HG02973 (cell line): ENCODE measurements at regions not wholly inside any gene's neighbourhood (a gene's known extent, or its start where the extent isn't known, plus 50 kb on each side); places are given as distances from the start of the nearest gene placed in this dataset.

Experiments used
- ATAC-seq: cut with Tn5 transposase; IDR thresholded peaks from one replicate; pipeline ENCODE4 v1.9.1; 2021; ENCODE audit warnings: moderate library complexity; ENCODE audit not compliant: unreplicated experiment

DNA sequence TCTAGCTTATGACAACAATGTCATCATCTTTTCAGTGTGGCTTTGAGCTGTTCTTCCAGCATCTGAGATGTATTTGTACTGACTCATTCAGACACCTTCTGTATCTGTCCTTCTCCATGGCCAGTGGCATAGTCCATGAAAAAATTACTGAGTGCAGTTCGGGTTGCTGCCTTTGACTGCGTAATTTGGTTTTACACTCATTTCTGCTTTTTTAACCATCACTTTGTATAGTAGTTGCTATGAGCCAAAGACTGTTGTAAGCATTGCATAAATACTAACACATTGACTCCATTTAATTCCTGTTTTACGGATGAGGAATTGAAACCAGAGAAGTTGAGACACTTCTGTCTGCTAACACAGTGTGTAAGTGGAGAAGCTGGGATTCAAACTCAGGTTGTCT is 190.7 kb upstream of the MID1 start:
- ATAC-seq: no peak

DNA sequence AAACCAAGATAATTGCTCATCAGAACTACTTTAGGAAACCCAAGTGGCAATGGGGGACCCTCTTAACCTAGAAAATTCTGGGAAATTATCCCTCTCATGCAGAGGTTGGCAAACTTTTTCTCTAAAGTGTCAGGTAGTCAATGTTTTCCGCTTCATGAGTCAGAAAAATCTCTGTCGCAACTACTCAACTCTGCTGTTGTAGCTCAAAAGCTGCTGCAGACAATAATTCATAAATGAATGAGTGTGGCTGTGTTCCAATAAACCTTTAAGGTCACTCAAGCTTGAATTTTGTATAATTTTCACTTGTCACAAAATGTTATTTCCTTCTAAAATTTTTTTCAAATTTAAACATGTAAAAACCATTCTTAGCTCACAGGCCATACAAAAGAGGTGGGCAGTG is 193.4 kb upstream of the MID1 start:
- ATAC-seq: no peak

DNA sequence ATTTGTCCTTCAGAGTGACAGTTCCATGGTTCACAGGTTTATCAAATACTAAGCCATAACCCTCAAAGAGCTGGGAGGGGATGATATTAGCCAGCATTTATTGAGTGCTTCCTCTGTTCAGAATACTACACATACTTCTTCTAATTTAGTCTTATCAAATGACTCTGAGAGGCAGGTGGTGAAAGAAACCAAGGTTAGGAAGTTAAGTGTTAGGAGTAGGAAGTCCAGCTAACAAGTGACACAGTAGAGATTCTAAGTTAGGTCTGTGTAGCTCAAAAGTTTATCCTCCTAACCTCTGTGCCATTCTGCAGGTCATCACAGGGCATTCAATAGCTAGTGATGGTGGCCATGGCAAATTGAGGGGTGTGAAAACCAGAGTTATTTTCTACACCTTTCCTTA is 198.3 kb upstream of the MID1 start:
- no peak for ATAC-seq

DNA sequence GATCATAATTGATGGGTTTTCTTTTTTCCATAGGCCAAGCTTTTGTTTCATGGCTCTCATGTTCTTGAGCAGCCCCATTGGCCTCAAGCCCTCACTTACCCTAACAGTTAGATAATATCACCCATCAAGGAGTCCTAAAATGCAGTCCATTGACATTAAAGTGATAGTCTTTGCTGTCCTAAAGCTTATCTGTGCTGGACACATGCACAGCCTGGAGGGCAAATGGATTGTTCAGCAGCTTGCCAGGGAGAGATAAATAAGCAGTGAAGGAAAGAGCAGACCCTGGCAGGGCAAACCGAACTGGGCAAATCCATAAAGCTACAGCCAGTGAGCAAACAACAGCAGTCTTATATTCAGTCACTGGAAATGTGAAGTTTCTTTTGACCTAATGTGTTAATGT is 199.6 kb upstream of the MID1 start:
- ATAC-seq: no peak

DNA sequence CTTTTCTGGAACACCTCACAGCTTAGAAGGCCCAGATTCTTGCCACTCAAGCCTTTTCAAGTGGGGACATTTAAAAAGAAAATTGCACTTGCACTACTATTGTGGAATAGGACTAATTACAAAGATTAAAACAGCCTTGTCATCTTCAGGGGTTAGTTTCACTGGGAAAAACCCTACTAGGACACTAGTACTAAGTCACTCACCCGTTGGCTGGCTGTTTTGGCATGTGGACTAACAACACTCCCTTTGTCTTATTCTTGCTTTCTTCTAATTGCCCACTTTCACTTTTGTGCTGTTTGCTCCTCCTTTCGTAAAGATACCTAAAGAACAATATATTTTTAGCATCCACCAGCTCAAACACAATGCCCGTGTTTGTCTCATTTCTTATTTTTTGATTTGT is 200.9 kb upstream of the MID1 start:
- no peak for ATAC-seq

DNA sequence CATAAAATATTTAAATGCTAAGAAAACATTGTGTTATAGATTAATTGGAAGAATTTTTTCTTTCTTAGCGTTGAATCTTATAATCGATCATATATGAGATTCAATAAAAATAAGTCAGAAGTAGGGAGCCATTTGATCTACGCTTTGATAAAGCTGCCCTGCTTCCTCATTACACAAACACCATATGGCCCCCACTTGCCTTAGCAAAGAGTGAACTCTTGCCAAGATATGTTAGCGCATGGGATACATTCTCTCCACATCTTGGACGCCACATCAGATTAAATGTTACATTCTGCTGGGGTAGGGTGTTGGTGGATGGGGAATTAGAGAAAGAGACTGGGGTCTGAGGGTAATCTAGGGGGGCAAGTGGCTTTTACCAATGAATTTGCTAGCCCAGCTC is 207.7 kb upstream of the MID1 start:
- no peak for ATAC-seq

DNA sequence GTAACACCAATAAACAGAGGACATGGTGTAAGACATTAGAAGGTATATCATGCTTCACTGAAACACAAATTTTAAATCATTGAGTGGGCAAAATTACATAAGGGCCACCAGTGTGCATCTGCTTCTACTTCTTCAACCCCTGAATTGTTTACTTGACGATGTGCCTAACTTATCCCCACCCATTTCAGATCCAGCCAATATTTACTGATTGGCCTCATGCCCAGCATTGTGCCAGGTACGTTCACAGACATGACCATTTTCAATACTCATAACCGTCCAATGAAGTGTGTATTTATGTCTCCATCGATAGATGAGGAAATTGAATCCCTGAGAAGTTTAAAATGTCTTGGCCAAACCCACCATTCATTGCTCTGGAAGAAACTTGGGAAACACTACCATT is 208.3 kb upstream of the MID1 start:
- ATAC-seq: no peak

DNA sequence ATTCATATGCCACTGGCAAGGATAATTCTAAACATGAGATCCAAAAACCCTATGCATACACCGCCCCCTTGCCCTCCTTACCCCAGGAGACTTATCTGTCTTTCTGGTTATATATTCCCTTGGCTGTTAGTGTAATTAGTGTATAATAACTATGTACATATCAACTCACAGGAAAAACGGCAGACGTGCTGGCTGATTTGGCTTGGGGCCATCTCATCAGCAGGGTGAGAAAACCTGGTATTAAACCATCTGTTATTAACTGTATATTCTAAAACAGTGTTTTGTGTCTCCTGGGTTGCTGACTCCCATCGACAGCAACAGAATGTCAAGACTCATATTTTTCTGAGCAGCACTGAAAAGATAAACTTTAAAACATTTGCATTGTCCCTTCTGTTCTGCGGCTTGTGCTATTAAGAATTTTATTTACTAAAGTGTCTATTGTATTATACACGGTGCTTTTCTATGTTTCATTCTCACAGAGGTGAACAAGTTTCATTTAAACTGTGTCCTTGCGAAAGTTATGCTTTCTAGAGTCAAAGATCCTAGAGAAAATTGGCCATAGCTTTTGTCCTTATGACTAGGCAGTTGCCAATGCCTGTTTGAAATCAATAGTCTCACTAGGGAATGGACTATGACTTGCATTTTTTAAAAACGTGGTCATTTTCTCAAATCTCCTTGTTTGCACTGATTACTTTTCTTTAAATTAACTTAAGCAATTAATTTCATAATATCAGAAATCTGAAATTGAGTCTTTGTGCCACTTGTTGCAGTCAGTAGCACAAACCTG is 211.5 kb upstream of the MID1 start:
- ATAC-seq: no peak

DNA sequence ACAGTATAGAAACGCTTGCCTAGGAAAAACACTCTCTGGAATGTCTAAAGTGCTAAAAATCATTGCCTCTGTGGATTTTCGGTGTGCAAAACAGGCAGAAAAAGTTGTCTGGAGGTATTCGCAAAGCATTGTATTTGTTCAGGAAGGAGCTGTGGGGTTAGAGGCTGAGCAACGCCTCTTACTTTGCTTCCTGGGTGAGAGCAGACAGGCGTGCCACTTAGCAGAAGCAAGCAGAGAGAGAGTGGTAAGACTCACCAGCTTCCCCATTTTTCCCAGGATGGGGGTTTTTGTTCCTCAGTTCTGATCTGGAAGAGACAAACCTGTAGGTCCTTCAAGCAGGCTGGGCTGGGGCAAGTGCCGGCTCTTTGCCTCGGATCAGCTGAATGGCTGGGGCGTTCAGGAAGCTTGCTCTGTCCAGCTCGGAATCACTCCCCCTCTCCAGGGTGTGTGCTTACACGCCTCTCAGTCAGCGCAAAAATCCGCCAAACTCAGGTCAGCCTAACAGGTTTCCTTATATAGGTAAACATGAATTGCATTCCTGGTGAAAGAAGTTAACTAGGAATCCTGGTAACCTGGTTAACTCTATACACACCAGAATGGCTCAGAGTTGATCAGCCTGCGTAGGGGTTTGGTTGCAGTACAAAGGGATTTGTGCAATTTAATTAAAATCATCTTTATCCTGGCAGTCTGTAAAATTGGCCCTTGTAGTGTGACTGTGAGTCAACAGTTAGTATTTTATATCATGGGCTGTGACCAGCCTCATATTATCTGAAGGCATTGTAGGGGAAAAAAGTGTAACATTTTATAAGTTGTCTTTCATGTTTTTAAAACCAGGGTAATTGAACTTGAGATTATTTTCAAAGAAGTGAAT is 213.1 kb upstream of the MID1 start:
- ATAC-seq: no peak

DNA sequence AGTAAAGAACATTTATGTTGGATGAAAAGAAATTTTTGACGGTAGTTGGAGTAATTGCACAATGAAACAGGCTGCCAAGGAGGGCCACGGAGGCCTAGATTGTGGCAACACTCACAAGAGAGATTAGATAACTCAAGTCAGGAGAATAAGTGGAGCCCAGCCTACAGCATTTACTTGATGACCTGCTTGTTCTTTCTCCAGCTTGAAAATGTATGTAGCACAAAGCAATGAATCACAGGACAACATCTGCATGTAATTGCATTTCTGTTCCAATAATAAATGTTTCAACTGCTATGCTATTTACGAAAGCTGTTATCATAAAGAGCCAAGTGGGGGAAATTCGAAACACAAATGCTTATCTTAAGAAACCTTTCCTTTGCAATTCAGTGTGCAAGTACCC is 221.2 kb upstream of the MID1 start:
- no peak for ATAC-seq

DNA sequence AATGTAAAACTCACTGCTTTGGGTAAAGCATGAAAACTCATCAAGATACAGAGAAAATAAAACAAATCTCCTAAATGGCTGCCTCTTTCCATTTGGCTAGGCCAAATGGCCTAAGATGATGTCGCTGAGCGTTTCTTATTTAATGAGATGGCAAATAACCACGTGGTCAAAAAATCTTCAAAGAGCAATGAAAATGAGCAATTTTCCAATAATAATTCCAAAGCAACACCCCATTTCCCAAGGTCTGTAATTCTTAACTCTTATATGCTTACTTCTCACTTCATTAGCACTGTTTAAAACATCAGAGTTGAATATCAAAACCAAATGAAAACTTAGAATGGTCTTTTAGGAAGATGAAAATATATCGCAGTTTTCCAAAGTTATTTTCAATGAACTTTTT is 222.3 kb upstream of the MID1 start:
- no peak for ATAC-seq

DNA sequence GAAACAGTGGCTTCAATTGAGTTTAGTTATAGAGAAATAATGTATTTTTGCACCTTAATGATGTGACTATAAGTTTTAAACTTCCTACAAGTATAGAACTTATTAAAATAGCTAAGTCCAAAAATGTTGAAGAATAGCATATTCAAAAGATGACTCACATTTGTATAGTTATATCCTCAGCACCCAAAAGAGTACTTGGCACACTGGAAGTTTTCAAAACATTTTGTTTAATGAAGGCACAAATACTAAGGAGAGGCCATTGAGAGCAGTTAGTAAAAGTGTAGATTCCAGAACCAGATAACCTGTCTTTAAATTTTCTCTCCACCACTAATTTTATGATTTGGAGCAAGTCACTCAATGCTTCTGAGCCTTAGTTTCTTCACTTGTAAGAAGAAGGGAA is 226.9 kb upstream of the MID1 start:
- ATAC-seq: no peak

DNA sequence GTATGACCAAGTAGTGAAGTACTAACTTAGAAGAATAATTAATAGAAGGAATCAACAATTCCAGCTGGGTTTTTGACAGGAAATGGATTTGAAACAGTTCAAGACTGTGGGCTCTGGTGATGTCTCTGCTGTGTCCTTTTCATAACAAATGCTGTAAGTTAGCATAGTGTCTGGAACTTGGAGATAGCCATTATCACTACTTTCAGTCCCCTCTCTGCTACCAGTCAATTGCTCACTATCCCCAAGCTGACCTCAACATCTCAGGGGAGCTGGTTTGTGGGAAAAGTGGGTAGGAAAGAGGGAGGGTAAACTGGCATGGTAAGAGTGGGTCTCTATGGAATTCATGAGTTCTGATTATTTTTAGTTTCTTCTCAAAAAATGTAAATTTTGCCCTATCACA is 231.4 kb upstream of the MID1 start:
- no peak for ATAC-seq

DNA sequence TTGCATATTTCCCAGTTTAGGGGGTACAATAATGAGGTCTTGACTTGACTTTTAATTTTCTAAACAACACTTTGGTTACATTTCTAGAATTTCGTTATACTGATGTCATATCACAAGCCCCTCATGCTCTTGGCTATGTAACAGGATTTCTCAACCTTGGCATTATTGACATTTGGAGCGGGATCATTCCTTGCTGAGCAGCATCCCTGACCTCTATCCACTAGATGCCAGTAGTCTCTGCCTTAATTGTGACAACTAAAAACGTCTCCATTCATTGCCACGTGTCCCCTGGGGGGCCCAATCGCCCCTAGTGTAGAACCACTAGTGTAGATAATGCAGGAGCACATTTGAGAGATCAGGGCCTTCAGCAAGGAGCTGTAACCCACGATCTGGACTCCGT is 234.2 kb upstream of the MID1 start:
- ATAC-seq: no peak

DNA sequence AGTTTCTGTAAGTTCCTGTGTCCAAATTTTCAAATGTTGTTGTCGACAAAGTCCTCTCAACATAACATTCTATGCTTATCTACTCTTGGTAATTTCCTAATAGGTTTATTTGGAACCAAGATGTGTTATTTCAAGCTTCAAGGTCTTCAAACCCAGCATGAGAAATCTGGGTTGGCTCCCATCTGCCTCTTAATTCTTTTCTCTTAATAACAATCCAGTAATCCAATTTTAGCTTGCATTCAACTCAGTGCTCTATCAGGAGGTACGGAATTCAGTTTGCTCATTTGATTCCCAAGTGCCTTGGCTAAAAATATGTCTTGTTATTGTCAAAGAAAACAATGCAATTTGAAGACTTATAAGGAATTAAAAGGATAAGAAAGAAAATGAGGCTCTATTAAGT is 235.5 kb upstream of the MID1 start:
- no peak for ATAC-seq

DNA sequence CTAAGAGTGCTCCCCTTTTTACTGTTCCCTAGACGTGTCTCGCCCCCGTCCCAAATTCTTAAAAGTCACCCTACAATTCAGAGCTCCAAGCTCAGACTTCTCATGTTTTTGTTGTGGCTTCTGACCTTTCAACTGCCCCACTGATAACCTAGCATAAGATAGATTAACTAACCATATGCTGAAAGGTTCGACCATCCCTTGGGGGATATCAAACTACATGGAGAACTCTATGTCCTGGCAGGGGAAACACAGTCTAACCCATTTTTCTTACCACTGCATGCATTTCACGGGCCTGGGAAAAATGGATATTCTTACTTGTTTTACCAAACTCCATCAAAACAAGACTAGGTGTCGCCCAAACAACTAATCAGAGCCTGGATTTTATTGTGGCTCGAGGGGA is 236.4 kb upstream of the MID1 start:
- ATAC-seq: no peak

DNA sequence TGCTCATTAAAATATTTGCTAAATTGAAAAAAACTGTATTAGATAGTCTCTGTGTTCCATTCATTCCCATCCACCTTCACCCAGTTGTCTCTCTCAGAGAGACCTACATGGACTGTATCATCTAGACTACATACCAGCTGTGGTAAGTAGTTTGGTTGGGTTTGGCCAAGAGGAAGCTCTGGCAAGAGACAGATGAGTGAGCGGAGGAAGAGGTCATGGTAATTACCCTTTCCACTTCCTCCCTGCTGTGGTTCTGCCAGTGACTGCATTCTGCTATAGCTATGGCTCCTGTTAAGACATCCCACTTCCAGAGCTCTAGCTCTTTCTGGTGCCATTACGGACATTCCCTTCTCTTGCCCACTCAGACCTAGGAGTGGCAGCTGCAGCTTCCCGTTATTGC is 239.0 kb upstream of the MID1 start:
- no peak for ATAC-seq

DNA sequence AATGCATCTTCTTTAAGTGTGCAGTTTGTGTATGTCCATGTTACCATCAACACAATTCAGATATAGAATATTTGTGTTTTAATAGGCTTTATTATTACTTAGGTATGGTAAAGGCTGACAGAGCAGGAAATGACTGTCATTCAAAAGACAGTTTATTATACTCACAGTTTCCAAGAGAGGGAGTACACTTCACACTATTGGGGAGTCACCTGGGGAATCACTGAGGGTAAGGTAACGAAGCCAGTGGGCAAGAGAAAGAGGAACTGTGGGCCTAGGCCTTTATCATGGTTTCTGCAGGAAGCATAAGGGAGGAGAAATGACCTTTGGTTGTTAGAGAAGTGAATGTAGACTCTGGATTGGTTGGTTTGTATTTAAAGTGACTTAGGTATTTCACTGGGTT is 235.1 kb upstream of the HCCS start:
- ATAC-seq: peak; percentile 85

DNA sequence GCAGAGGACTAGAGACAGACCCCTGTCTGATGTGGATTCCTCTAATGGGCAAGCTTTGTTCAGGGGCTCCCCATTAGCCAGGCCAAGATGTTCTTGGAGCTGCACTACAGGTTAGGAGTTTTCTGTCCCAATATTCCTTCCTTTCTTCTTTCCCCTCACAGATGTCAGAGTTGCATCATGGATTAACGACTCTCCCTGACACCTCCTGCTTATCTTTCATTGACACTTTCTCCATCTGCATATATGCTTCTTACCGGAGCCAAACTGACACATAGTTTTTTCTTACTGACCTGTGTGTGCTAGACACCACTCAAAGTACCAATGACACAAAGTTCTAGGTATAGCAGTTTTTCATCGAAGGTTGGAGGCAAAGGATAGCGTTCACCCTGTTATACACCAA is 228.6 kb upstream of the HCCS start:
- no peak for ATAC-seq

DNA sequence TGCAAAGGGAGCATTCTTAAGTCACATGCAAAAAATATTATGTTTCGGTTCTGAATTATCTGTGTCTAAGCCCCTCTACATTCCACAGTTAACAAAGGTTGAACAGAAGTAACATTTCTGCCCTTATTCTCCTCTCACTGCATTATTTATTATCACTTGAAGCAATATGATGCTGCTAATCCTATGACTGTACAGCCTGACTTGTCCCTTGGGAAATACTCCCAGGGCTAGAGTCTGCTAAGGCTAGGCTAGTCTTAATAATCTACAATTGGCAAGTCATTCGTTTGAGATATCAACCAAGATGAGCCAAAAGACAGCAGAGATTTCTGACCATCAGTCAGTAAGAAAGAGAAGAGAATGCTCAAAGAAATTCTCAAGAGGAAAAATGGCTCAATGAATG is 226.9 kb upstream of the HCCS start:
- ATAC-seq: no peak

DNA sequence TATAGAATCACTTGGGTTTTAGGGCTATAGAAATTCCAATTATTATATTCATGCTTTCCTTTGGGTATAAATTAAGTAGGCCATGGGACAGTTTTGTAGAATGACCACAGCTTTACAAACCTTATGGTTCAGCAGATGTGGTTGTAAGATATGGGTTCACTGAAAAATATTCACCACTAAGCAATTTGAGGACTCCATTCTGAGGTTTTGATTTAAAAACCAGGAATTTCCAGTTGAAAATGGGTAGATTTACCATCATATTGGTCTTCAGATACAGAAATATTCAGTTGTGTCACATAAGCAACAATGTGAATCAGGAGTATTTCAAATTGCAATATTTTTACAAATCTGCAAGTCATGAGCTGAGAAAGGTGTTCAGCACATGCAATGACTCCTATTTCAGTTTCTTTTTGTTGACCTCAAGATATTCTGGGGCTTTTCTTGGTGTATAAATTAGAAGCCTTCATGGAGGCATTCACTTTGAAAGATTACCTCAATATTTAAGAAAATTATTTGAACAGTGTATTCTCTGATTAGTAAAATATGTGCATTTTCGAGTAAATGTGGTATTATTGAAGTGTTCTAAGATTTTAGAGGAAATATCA is 218.4 kb upstream of the HCCS start:
- no peak for ATAC-seq

DNA sequence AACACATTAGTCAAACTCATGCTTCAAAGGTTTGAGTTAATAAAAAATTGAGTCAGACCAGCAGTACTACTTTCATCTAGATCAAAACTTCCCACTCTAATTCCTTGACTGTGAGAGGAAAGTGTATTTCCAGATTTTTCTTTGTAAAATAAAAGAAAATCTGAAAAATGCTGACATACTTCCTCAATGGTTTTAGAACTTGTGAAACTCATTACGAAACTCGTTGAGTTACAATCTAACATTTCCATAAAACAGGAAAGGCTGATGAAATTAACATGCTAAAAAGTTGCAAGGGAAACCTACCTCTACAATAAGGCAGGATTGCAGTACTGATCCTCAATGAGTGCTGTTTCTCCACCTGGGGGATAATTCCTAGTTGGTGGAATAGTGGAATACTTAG is 217.8 kb upstream of the HCCS start:
- no peak for ATAC-seq
